ENCODE measurements at regions not wholly inside any gene's neighbourhood (a gene's known extent, or its start where the extent isn't known, plus 50 kb on each side); places are given as distances from the start of the nearest gene placed in this dataset.

DNA sequence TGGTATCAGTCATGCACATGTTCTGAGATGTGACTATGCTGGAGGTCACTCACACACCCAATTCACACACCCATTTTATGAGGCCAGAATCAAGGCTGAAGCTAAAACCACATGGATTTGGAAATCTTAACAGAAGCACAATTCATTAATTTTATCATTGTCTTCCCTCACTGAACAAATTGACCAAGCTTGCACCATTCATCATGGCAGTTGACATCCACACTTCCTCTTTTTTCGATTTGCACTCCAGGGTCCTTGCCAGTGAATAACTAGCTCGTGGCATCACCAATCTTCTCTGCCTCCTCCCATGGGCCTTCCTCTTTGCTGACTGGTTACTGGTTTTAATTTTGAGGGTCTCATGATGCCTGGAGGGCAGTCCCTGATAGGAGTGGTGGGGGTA, 123.0 kb upstream of the ASIC2 start:
- DNase-seq: no peak

DNA sequence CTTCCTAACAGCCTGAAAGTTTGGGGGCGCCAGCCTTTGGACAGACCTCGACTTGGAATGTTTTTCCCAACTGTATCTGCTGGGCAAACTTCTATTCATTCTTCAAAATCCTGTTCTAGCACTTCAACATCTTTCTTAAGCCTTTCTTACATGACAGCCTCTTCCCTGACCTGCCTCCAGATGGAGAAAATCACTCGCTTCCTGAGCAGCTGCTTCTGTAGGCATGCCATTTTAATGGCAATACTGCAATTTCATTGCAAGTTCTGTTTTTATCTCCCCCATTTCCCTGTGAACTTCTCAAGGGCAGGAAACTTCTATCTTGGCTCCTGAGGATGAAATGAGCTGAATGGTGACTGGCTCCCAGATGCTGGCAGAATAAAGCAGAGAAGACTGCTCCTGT, 128.8 kb upstream of the ASIC2 start:
- DNase-seq: no peak

DNA sequence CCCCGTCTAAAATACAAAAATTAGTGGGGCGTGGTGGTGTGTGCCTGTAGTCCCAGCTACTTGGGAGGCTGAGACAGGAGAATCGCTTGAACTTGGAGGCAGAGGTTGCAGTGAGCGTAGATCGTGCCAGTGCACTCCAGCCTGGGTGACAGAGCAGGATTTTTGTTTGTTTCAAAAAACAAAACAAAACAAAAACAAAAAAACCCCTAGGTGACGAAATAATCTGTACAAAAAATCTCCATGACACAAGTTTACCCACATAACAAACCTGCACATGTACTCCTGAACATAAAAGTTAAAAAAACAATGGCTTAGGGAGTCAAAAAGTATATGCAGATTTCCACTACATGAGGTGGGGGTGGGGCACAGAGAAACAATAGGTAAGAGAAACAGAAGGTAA, 140.5 kb upstream of the ASIC2 start:
- no peak for DNase-seq

- DNase-seq: no peak
Measured at GRCh38 chr17:33434841-33435240, 141.7 kb upstream of the ASIC2 start.

- DNase-seq: no peak
Measured at GRCh38 chr17:33435721-33436301, 142.7 kb upstream of the ASIC2 start.

DNA sequence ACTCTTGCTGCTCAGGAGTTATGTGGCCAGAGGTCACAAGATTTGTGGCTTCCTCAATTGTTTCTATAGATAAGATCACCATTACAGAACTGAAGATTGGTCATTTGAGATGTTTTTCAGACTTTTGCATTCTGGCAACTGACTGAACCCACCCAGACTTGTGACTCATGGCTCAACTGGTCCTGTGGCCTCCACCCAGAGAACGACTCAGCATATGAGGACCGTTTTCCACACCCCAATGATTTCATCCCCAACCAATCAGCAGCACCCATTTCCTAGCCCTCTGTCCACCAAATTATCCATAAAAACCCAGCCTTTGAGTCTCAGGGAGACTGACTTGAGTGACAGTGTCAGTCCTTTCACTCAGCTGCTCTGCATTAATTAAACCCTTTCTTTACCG, 143.2 kb upstream of the ASIC2 start:
- DNase-seq: no peak

- DNase-seq: no peak
Measured at GRCh38 chr17:33438139-33438538, 145.0 kb upstream of the ASIC2 start.

GRCh38 chr17:33438578-33438977, 145.5 kb upstream of the ASIC2 start:
- DNase-seq: no peak

- DNase-seq: no peak
Measured at GRCh38 chr17:33442320-33442719, 149.2 kb upstream of the ASIC2 start.

DNA sequence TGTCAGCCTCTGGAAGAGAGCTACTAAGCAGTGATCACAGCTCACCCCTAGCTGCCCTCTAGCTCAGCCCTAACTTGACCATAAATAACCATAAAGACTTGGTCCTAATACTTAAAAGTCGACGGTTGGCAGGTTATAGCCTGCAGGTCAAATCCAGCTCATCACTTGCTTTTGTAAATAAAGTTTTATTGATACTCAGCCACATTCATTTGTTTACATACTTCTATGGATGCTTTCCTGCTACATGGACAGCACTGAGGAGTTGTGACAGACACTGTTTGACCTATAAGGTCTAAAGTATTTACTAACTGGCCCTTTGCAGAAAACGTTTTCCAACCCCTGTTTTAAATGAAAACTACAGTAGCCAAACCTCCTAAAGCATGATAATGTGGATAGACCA, 151.6 kb upstream of the ASIC2 start:
- DNase-seq: no peak

GRCh38 chr17:33447090-33447489, 154.0 kb upstream of the ASIC2 start:
- DNase-seq: no peak

GRCh38 chr17:33451221-33451620, 158.1 kb upstream of the ASIC2 start:
- no peak for DNase-seq

DNA sequence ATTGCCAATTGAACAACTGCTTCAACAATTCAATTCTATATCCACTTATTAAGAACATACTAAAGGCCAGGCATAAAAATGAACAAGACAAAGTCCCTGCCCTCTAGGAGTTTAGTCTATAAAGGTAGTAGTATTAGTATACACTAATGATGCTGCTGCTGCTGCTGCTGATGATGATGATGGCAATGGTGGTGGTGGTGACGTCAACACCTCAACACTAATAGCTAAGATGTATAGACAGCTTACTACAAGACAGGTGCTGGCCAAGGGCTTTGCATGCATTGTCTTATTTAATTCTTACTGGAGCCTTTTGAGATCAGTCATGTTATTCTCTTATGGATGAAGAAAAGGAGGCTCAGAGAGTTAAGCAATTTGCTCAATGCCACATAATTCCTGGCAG, 164.4 kb upstream of the ASIC2 start:
- no peak for DNase-seq

DNA sequence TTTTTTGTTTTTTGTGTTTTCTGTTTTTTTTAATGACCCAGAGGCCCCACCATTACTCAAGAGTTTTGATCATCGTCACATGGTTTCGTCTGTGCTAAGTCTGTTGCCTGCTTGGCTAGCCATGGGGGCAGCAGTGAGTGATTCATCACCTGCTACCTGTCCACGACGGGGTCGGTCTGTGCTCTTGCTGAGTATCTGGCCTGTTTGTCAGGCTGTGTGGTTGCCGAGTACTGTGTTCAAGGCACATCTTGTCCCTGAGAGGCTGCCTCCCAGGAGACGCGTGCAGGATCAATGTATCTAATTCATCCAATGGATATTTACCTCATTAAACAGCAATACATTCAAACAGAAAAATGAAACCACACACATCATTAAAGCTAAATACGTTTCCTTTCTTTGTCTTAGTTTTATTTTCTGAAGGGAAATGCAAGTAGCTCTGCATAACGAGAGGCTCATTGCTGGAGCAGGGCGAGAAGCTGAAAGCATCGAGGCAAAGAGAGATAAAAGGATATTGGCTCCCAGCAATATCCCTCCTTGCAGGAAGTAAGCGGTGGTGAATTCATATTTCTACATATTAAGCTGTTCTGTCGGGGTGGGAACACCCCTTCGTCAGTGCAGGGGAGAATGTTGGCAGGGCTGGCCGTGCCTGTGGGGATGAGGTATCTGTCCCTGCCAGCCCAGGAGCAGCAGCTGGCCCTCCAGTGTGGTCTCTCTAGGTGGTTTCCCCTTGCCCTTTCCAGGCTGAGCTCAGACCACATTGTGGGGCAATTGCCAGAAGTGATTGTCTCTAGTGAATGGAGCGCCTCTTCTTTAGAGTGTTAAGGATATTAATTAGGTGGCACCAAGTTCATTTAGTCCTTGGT, 166.2 kb upstream of the ASIC2 start:
- no peak for DNase-seq

GRCh38 chr17:33460781-33461450, 167.8 kb upstream of the ASIC2 start:
- DNase-seq: no peak

DNA sequence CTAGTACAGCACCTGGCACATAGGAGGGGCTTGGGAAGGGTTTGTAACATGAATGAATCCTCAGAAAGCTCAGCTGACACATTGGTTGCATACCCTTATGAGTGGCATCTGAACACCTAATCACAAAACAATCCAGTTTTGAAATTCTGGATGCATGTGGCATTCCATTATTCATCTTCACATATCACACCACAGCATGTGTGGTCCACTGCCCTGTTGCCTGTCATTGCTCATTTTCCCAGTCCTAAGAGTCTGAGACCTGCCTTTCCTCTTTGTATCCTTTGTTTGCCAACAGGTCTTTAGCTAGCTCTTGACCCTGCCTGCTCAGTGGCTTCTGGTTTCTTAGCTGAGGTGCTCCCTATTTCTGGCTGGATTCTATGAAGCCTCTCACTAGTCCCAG, 170.8 kb upstream of the ASIC2 start:
- DNase-seq: no peak

GRCh38 chr17:33464669-33465280, 171.7 kb upstream of the ASIC2 start:
- no peak for DNase-seq

DNA sequence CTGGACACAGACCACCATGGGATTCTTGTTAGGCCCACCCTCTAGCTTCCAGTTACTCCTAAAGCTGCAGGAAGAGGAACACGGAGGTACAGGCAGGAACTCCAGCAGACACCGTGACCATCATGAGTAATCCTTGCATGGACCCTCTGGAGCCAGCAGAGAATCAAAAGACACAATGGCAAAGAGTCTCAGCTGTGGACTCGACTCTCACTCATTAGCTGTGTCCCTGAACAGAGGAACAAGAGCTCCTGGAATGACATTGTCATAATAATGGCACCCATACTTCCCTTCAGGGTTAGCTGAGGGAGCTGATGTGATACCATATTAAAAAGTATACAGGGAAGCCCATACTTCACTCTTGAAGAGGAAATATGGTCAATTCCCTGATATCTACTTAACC, 176.3 kb upstream of the ASIC2 start:
- DNase-seq: no peak

- DNase-seq: no peak
Measured at GRCh38 chr17:33469911-33470310, 176.8 kb upstream of the ASIC2 start.

GRCh38 chr17:33473061-33473460, 180.0 kb upstream of the ASIC2 start:
- no peak for DNase-seq

DNA sequence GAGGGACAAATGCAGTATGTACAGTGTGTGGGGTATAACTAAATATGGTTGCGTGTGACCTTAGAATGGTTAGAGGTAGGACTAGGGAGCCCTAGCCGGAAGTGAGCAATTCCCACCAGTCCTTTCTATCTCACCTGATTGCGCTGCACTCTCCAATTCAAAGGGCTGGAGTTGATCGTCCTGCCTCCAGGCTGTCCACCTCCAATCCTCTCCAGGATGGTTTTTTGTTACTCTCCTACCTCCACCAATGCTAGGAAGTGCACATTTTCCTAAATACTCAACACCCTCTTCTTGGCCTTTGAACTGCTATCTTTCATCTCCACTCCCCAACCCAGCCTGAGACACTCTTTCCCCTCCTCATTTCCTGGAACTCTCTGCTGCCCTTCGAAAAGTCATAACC, 181.7 kb upstream of the ASIC2 start:
- DNase-seq: no peak

GRCh38 chr17:33475594-33475993, 182.5 kb upstream of the ASIC2 start:
- DNase-seq: no peak

DNA sequence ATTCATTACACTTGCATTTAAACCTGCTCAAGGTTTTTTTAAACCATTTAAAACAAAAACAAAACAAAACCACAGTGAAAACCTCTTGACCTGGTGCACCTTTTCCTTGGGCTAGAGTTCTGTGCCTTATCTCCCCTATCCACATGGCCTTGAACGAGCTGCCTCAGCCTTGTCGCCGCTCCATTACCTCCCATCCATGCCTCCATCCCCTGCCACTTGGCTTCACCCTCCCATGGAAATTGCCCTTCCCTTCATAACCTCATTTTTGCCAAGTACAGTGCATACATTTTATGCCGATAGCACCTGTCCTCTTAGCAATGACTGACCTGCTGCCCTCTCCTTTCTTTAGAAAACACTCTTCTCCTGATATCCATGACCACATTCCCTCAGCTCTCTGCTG, 188.6 kb upstream of the ASIC2 start:
- no peak for DNase-seq

DNA sequence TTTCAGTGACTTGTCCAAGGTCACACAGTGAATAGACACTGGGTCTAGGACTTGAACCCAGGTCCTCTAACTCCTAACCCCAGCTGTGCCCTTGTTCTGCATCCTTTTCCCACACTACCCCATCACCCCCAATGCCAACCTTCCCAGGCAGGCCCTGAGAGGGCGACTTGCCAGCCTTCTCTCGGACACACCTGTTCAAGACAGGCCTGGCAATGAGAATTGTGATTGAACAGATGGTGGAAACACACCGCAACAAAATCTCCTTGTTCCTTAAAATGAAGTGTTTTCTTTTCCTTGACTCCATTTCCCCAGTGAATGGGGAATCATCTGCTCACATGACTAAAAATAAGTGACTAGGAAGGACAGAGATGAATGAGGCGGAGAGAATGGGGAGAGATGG, 189.5 kb upstream of the ASIC2 start:
- DNase-seq: no peak

Data from NCI-H2081 treated with DMSO at 0.1 percent for 48 hours (cell line).